Jurkat, Clone E6-1 (cell line): ENCODE measurements at regions not wholly inside any gene's neighbourhood (a gene's known extent, or its start where the extent isn't known, plus 50 kb on each side); places are given as distances from the start of the nearest gene placed in this dataset.

Experiments
- DNase-seq: peaks from one replicate; pipeline ENCODE4 v3.0.0-alpha.2; 2011; ENCODE audit warnings: low read depth, low spot score
- H3K4me3 ChIP-seq: 2 replicates; pipeline ENCODE4 v1.5.1; 2011; ENCODE audit warnings: mild to moderate bottlenecking, low read length, control low read depth, moderate library complexity

DNA sequence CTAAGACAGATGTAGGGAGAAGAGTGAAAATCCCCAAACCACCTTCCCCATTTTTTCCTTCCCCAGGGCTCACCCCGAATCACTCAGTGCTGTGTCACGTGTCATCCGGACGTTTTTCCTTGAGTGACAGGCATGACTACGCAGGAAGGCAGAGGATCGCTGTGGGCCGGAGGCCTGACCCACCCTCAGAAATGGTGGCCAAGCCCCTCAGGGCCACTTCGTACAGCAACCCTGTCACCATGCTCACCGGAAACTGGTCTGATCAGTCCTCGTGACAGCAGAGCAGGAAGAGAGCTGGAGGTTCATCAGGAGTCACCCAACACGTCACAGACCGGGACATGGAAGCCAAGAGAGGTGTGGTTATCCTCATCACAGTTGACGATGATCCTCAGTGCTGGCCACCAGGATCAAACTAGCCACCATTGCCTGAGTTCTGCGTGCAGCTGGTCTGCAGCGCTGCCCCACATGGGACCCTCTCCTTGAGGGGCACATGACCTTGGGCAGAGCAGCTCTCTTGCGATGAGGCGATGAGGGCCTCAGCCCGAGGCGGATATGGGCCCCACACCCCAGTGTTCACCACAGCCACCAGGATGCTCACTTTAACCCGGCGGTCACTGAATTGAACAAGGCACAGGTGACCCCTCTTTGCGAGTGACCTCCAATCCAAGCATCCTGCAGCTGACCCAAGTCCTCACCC, 99.3 kb upstream of the INSIG1 start:
- no peak for DNase-seq
- H3K4me3 ChIP-seq: no peak overlapping the region

DNA sequence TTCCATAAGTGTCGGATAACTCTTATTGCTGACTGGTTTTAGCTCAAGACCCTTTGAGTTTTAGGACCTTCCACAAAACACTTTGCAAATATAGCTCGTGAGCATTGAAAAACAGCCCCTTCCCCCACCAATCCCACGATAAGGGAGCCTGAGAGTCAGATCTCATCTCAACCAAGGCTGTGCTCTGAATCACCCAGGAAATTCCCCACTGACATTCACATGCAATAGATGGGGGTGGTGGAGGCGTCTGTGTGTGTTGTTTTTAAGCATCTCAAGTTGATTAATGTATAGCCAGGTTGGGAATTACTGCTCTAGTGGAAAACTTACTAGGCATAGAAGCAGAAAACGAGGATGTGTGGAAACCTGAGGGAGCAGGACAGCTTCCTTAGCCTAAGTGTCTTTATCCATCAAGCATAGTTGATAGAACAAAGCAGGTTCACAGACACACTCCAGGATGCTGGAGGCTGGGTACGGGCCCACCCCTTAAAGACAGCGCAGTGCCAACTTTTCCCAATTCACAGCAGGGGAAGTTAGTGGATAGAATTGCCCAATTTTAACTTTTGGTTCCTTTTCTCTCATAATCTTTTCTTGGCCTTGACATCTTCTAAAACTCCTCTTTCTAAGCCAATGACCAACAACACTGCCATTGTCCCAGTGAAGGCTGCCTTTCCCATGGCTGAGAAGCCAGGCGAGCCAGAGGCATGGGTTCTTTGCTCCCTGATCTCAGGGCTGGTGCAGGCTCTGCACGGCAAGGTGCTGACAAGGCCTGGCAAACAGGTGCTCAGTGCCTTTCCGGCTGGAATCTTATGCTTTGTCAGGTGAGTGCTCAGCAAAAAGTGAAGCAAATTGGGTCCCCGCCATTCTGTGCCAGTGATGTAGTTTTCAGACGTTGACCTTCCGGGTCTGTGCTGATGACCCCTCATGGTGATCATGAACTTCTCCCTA, 98.5 kb upstream of the INSIG1 start:
- no peak overlapping the region for H3K4me3 ChIP-seq
- DNase-seq: no peak

DNA sequence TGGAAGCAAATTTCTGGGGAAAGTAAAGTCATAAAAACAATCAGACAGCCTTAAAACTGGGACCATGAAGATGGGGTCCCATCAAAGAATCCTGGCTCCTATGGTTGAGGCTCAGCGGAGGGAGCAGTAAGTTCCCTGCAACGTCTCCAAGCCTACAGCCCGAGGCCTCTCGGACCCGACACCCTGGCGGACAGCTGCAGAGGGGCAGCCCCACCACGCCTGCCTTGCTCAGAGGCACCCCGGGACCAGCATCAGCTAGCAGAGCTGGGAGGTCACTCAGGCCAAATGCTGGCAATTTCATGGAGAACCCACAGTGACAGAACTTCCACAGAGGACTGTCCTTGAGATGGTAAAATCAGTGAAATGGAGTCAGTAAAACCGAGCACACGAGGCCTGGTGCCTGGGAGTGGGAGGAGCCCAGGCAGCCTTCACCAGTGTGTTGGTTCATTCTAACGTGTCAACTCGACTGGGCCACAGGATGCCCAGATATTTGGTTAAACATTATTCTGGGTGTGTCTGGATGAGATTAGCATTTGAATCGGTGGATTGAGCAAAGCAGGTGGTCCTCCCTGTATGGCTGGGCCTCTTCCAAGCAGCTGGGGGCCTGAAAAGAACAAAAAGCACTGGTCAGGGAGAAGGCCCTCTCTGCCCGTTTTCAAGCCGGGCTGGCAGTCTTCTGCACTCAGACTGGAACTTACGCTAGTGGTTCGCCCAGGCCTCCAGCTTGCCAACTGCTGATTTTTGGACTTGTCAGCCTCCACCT, 96.2 kb upstream of the INSIG1 start:
- H3K4me3 ChIP-seq: no peak overlapping the region
- no peak for DNase-seq

DNA sequence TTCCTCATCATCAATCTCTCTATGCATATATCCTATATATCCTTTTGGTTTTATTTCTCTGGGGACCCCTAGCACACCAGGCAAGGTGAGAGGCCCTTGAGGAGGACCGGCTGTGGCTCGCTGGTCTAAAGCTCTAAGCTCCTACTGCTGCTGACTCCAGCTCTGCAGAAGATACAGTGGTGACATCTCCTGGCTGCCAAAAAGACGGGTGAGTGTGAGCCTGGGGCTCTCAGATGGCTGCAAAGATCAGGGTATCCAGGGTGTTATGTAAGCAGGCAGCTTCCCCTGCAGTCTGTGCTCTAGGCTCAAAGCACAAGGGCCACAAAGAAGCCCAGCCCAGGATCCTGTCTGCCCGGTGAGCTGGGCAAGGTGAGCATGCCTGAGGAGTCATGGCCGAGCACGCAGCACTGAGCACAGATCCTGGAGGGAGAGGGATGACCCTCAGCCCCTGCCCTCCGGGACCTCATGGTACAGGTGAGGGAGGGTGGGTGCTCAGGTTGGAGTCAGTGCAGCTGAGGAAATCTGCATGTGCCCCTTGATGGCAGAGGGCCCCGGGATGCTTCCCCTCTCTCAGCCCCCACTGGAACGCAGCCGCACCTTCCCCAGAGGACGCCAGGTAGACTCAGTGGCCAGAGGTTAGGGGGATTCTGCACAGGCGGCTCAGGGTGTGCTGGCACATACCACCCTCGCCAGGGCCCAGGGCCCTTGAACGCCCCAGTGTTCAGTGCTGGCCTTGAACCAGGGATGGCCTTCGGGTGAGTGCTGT, 95.4 kb upstream of the INSIG1 start:
- H3K4me3 ChIP-seq: no peak overlapping the region
- DNase-seq: no peak

DNA sequence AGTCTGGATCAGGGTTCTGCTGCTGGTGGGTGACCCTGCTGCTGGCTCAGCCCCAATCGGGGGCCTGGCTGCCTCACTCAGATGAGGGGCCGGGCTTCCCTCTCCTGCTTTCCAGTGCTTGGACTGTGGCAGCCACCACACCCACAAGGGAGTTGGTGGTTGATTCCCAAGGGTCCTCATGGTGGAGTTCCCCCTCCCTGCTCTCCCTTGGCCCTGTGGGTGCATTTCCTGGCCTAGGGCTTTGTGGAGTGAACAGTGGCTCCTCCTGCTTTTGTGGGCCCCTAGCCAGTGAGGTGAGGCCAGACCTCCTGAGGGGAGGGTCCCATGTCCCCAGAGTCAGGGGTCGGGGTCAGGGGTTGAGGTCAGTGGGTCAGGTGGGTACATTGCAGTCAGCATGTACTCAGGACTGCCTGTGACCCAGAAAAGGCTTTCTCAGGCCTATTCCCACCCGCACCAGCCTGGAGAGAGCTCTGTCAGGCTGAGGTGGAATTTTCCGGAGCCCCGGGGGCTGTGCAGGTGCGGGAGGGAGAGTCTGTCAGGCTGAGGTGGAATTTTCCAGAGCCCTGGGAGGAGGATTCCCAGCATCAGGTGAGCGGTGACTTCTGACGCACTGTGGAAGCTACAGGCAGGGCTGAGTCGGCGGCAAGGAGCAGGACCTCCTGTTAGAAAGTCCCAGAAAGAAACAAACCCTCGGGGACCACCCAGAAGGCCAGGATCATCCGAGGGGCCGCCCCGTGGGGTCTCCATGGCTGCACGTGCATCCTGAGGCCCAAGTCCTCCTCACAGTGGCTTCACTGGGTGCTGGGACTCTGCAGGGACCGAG, 94.4 kb upstream of the INSIG1 start:
- no peak overlapping the region for H3K4me3 ChIP-seq
- DNase-seq: no peak

DNA sequence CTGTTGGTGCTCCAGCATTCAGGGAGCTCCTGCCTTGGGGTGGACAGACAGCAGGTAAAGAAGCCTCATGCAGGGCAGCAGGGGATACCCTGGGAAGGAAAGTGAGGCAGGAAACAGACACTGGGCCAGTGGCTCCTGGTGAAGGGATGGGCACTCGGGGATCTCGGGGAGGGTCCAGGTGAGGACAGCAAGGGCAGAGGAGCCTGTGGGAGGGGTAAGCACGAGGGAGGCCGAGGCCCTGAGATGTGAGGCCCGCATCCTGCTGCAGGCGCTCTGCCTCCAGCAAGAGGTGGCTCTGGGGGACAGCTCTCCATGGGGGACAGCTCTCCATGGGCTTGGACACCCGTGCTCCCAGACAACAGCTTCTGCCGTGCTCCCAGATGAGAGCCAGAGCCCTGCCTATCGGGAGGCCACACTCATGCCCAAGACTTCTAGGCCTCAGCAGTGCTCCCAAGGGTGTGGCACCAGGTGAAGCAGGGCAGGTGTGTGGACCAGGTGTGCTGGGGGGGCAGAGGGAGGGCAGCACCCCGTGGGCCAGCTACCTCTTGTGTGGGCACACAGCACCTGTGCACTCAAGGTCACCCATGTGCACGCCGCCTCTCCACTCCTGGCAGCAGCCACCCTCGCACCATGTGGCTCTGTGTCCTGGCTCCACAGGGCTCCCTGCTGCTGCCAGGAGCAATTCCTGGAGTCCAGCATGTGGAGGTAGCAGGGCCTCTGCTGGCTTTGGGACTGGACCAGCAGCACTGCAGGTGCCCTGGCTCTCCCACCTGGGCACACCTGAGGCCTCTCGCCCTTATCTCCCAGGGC, 93.6 kb upstream of the INSIG1 start:
- H3K4me3 ChIP-seq: no peak overlapping the region
- DNase-seq: no peak

DNA sequence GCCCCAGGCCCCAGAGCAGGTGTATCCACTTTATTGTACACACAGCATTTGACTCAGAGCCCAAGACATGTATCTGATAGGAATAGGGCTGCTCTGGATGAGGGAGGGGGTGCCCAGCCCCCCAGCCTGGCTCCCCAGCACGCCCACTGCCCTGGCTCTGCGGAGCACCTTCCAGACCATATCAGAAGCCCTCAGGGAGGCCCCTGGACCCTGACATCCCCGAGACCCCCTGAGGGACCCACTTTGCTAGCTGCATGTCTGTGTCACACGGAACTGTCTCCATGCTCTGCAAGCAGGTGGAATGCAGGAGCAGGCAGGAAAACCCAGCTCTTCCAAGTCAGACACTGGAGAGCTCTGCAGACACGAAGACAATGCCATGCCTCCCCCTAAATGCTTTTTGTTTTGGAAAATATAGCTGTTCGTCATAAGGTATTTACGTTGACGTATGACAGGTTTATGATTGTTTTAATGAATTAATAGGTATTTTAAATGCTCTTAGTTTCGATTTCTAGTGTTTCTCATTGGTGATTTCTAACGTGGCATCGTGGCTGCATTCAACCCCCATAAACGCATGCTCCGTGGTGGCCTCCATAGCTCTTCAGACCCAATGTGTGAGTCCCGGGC, 92.8 kb upstream of the INSIG1 start:
- H3K4me3 ChIP-seq: peak overlapping the region; percentile 63; the same call in 1 of the 2 replicates
- DNase-seq: no peak

DNA sequence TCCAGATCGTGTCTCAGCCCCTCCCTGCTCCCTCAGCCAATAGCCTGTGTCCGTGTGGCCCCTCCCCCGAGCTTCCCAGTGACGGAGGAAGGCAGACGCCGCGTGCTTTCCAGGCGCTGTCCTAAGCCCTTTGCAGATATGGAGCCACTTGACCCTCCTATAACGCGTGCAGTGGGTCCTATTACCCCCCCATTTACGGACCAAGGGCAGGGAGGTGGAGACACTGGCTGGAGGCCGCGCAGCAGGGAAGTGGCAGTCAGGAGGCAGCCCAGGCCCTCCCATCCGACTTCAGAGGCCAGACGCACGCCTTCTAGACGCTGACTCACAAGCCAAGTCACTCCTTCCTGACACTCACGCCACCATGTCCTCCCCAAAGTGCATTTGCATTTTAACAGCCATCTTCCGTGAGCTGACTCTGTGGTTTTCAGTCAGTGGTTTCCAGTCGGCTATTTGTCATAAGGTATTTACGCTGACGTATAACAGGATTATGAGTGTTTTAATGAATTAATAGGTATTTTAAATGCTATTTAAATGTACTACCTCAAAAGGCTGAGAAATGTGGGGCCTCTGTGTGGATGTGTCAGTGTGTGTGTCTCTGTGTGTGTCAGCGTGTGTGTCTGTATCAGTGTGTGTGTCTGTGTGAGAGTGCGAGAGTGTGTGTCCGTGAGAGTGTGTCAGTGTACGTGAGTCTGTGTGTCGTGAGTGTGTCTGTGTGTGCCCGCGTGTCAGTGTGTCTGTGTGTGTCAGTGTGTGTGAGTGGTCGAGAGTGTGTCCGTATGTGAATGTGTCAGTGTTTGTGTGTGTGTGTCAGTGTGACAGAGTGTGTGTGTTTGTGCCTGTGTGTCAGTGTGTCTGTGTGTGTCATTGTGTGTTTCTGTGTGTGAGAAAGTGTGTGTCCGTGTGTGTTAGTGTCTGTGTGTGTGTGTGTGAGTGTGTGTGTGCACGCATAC, 92.0 kb upstream of the INSIG1 start:
- peak; percentile 98 for DNase-seq

DNA sequence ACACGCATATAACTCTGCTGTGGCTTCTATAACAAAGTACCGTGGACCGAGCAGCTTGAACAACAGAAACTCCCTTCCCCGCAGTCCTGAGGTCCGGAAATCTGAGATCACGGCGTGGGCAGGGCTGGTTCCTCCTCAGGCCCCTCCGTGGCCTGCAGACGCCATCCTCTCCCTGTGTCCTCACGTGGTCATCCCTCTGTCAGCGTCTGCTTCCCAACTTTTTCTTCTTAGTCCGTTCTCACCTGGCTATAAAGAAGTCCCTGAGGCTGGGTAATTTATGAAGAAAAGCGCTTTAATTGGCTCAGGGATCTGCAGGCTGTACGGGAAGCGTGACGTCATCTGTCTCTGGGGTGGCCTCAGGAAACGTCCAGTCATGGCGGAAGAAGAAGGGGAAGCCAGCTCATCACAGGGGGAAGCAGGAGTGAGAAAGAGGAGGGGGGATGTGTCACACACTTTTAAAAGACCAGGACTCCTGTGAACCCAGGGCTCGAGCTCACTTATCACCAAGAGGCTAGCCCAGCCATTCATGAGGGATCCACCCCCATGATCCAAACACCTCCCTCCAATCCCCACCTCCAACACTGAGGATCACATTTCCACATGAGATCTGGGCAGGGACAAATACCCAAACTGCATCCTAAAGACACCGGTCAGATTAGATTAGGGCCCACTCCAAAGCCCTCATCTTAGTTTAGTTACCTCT, 91.2 kb upstream of the INSIG1 start:
- peak overlapping the region; percentile 63 for H3K4me3 ChIP-seq
- DNase-seq: no peak

More for the DNA sequence above, 92.0 kb upstream of the INSIG1 start:
- peak overlapping the region; percentile 63 for H3K4me3 ChIP-seq

DNA sequence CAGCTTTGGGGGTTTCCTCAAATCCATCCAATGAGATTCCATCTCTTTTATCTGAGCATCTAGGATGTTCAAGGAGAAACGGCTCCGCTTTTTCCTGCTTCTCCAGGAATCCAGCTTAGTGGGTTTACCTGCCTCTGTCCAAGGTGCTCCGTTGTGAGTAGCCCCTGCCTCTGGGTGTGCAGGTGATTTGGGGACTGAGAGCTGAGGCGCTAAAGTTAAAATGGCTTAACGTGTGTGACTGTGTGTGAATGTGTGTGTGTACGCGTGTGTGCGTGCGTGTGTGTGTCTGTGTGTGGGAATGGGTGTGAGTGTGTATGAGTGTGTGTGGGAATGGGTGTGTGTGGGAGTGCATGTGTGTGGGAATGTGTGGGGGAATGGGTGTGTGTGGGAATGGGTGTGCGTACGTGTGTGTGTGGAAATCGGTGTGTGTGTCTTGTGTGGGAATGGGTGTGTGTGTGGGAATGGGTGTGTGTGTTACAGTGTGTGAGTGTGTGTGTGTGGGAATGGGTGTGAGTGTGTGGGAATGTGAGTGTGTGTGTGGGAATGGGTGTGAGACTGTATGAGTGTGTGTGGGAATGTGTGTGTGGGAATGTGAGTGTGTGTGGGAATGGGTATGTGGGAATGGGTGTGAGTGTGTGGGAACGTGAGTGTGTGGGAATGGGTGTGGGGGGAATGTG, 90.2 kb upstream of the INSIG1 start:
- no peak for DNase-seq
- no peak overlapping the region for H3K4me3 ChIP-seq

DNA sequence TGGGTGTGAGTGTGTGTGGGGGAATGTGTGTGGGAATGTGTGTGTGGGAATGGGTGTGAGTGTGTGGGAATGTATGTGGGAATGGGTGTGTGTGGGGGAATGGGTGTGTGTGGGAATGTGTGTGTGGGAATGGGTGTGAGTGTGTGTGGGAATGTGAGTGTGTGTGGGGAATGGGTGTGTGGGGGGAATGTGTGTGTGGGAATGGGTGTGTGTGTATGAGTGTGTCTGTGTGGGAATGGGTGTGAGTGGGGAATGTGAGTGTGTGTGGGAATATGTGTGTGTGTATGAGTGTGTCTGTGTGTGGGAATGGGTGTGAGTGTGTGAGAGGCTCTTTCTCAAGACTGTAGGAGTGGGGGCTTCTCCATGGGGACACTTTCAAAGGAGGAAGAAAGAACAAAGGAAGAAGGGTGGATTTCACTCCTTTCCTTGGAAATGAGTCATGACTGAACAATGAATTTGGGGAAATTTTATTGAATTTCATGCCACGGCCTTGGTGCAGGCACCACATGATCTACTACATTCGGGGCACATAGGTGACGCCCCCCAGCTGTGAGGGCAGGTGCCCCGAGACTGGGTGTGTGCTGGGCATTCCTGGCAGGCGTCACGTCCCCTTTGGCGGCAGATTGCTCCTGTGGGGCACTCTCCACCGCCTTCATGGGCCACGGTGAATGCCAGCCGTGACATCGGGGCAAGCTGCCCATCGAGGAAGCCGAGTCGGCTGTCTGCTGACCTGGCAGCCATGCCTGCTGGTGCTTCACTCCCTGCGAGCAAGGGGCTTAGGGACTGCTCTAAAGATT, 88.8 kb upstream of the INSIG1 start:
- H3K4me3 ChIP-seq: no peak overlapping the region
- DNase-seq: no peak

DNA sequence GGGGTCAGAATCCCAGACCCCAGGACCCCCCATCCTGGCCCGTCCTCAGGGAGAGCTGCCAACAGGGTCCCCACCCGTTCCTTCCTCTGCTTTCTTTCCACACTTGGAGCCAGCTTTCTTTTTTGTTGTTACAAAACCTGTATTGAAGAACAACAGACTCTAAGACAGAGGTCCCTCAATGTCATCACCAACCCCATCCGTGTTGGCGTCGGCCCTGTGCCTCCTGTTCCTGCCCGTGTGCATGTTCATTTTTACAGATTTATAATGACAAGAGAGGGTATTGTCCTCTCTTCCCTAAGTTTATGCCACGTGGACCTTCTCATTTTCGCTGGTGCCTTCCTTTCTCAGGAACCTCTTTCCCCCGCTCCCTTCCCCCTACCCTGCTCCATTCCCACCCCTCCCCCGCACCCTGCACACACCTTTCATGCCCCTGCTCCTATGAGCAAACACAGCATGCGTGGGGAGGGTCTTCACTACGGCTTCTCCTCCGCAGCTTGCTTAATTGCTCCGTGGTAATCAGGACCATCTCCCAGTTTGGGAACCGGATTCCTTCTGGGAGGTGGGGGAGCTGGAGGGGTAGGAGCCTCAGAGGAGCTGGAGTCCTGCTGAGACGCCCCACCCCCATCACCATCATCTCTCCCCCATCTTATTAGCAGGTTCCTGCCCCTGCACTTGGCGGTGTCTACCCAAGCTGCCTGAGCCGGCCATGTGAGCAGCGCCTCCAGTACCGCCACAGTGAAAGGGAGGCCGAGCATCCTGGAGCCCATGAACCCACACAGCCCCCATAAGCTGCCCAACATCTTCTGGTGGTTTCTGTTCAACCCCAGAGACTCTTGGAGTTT, 88.0 kb upstream of the INSIG1 start:
- H3K4me3 ChIP-seq: no peak overlapping the region
- no peak for DNase-seq

DNA sequence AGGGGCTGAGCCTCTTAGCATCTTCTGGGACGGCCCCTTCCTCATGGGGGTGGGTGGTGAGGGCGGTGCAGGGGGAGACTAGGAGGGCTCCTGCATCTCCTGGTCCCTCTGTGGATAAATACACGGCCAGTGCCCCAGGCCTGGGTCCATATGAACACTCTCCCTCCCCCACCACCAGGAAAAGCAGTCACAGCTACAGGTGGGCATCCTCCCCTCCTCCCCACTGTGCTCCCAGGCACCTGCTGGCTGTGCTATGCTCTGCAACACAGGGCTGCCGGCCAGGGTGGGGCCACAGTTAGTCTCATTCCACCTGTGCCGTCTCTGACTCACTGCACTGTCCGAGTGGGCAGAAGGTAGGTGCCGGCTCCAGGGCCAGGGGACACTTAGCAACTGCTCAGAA, 87.3 kb upstream of the INSIG1 start:
- DNase-seq: no peak
- no peak overlapping the region for H3K4me3 ChIP-seq
